GM21825 (cell line): ENCODE measurements at regions not wholly inside any gene's neighbourhood (a gene's known extent, or its start where the extent isn't known, plus 50 kb on each side); places are given as distances from the start of the nearest gene placed in this dataset.
A peak's percentile ranks its signal among the peaks of the same experiment; 100 is the strongest.
"Not testable (repeated sequence)": the region's sequence is repeated elsewhere in the genome, so short reads cannot be mapped to it uniquely, and the experiment has no call there.

Experiments
- ATAC-seq: cut with Tn5 transposase; IDR thresholded peaks from one replicate; pipeline ENCODE4 v1.9.1; 2021; ENCODE audit warnings: mild to moderate bottlenecking, moderate library complexity; ENCODE audit not compliant: unreplicated experiment

DNA sequence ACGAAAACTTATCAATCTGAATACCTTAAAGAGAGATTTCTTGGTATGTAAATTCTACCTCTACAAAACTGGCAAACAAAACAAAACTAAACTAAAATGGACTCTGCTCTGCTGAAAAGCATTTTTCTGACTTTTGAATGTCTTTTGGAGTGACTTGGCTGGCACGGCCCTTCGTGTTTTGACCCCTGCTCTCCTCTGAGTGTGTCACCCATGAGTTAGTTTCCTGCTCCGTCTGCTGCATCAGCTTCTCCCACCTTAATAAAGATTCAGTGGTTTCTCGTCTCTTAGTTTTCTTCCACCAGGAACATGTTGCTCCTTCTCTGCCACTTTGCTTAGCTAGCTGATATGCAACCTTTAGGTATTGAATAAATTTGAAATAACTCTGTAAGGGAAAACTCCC lies 1084.0 kb upstream of the CDH18 start:
- no peak for ATAC-seq

DNA sequence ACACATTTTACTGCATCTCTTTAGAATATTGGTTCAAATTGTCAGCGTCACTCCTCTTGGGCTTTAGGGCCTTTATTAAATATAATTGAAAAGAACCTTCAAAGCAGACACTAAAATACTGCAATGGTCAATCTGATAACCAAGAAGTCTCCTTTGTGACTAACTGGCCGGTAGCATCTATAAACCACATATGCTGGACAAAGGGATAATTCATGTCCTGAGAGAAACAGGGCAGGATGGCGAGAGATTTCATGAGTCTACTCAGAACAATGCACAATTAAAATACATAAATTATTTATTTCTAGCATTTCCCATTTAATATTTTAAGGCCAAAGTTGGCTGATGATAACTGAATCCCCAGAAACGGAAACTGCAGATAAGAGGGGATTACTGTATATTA lies 1083.4 kb upstream of the CDH18 start:
- no peak for ATAC-seq

- no peak for ATAC-seq
These were observed 1082.9 kb upstream of the CDH18 start for GRCh38 chr5:21070858-21071257.

DNA sequence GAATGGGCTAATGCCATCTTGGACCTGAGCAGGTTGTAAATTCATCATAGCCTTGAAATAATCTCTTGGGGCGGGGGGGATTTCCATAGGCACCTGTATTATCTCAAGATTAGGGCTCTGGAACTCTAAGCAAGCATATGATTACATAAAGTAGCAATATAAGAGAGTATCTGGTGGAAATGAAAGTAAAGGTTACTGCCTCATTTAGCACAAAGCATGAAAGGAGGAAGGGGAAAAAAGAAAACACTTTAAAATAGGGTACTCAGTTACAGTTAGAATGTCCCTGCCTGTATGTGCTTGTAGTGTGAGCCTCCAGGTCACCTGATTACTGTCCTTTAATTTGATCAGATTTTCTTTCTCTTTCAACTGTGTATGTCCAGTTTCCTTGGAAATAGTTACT lies 1079.7 kb upstream of the CDH18 start:
- ATAC-seq, result no peak

DNA sequence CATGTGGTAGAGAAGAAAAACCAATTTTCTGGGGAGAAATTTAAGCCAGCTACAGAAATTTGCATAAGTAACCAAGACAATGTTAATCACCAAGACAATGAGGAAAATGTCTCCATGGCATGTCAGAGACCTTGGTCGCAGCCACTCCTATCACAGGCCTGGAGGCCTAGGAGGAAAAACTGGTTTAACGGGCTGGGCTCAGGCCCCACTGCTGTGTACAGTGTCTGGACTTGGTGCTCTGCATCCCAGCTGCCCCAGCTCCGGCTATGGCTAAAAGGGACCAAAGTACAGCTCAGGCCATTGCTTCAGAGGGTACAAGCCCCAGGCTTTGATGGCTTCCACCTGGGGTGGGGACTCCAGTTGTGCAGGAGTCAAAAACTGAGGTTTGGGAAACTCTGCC lies 1075.1 kb upstream of the CDH18 start:
- no peak for ATAC-seq

DNA sequence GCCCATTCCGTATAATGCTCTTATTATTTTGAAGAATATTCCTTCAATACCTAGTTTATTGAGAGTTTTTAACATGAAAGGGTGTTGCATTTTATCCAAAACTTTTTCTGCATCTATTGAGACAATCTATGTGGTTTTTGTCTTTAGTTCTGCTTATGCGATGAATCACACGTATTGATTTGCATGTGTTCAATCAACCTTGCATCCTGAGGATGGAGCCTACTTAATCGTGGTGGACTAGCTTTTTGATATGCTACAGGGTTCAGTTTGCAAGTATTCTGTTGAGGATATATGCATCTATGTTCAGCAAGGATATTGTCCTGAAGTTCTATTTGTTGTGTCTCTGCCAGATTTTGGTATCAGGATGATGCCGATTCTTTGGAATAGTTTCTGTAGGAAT lies 1070.3 kb upstream of the CDH18 start:
- ATAC-seq, result peak; percentile 99

DNA sequence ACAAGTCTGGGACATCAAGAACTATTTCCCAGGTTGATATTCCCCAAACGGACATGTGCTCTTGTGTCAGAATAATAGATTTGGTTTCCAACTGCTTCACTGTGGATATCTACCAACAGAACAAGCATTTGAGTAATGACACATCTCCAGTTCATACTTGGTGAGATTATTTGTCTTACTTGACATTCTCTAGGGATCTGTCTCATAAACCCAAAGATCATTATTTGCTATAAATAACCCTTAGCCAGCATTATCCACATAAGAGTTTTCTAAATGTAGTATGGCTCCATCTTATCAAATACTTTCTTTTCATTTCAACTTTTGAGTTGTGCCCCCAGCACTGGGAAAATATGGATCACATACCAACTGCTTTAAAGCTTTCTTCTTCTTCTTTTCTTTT lies 1063.9 kb upstream of the CDH18 start:
- no peak for ATAC-seq

DNA sequence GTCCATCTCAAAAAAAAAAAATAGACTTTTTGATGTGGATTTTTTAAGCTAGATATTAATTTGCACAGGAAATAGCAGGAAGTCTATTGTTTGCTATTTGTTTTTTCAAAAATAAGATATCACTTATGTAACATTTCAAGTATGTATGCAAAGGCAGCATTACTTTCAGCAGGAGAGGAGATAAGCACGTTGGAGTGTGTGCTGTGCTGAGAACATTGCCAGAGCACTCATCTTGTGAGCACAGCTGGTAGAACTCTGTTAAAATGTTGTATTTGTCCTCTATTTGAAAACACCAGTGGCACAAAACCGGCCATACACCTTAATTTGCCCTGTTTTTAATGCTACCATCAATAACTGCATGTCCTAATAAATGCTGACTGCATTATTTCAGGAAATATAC lies 1061.9 kb upstream of the CDH18 start:
- ATAC-seq, result no peak

GRCh38 chr5:21030981-21031380 lies 1043.0 kb upstream of the CDH18 start:
- ATAC-seq, result no peak

DNA sequence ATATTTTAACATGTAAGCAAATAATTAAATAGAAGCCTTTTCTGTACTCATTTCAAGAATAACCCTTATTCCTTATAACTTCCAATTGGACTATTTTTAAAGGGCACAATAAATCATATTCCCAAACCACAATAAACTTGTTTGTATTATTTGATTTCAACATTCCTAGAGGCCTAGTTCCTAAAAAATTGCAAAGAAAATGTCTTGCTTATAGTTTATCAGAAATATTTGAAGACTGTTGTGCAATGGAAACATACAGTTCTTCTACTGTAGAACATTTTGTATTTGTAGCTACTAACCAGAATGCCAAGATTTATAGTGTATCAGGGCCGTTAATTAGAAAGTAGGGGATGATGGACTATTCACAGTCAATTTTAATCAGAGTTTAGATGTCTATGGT lies 1037.0 kb upstream of the CDH18 start:
- no peak for ATAC-seq

DNA sequence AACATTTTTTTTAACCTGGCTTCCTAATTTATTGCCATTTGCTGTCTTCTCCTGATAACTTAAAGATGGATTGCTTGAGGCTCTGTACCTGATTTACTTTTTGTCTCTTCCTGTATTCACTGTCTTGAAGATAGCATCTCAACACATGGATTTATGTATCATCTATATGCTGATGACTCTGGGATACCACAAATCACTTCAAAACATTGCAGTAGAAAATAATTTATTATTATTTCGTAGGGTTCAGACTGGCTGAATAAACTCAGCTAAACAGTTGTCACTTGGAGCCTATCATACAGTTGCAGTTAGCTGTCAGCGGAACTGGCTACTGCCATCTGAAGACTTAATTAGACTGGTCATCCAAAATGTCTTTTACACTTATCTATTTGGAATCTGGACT lies 1025.2 kb upstream of the CDH18 start:
- no peak for ATAC-seq

- no peak for ATAC-seq
These were observed 1019.8 kb upstream of the CDH18 start for GRCh38 chr5:21007781-21008180.

DNA sequence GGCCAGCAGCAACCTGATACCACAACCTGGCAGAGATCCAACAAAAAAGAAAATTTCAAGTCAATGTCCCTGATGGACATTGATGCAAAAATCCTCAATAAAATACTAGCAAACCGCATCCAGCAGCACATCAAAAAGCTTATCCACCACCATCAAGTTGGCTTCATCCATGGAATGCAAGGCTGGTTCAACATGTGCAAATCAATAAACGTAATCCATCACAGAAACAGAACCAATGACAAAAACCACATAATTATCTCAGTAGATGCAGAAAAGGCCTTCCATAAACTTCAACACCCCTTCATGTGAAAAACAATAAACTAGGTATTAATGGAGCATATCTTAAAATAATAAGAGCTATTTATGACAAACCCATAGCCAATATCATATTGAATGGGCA lies 1000.9 kb upstream of the CDH18 start:
- ATAC-seq, result not testable (repeated sequence)

- no peak for ATAC-seq
These were observed 997.8 kb upstream of the CDH18 start for GRCh38 chr5:20985754-20986153.

- no peak for ATAC-seq
These were observed 986.4 kb upstream of the CDH18 start for GRCh38 chr5:20974426-20974825.

DNA sequence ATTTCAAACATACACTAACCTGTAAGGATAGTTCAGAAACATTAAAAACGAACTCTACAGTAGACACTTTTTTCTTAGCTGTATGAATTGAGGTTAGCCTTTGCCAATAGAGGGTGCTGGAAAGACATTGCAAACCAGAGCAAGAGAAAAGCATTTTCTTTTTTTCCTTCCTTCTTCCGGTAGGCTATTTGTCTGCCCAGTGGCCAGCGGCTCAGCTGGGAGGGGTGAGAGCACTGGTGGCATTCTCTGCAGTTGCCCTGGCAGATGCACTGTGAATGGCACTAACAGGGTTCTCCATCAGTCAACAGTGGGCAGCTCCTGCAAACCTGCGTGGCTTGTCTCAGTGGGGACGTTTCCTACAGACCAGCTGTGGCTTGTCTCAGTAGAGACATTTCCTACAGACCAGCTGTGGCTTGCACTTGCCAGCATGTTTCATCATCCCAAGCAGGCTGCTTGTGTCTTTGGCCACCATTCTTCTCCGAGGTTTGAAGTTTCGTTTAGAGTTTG lies 984.5 kb upstream of the CDH18 start:
- ATAC-seq, result no peak

DNA sequence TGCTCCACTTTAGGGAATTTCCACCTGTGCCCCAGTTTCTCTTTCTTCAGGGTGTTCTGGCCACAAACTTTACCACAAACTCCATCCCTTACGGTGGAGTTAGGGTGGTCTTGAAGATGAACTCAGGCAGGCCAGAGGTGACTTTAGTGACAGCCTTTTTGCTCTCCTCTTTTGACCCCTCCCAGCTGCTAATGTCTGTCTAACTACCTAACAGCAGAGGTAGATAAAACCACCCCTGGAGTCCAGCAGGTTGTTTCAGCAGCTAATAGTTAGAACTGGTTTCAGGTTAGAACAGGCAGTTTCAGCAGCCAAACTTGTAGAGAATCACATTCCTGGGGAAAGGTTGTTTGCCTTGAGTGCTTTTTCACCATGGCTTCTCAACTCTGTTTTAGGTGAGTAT lies 971.3 kb upstream of the CDH18 start:
- ATAC-seq, result no peak

- no peak for ATAC-seq
These were observed 970.6 kb upstream of the CDH18 start for GRCh38 chr5:20958641-20959040.

- ATAC-seq, result no peak
These were observed 968.1 kb upstream of the CDH18 start for GRCh38 chr5:20956134-20956533.

- ATAC-seq, result no peak
These were observed 961.6 kb upstream of the CDH18 start for GRCh38 chr5:20949636-20950035.

GRCh38 chr5:20943183-20943971 lies 955.4 kb upstream of the CDH18 start:
- ATAC-seq, result not testable (repeated sequence)

DNA sequence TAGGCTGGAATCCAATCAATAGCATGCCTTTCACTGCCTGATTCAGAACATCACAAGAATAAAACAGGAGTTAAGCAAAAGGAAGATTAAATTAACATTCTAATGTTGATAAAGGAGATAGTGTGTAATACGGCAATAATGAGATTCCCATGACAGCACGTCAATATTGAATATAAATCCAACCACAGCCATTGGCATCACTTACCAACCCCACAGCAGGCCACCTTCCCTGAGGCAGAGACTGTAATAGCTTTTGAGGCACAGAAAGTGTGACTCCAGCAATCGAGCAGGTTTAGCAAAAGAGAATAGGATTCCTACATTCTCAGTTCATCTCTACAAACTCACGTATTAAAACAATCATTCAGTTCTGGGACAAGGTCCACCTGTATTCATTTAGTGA lies 954.6 kb upstream of the CDH18 start:
- not testable (repeated sequence) for ATAC-seq

- not testable (repeated sequence) for ATAC-seq
These were observed 952.8 kb upstream of the CDH18 start for GRCh38 chr5:20940786-20941185.
